ENCODE measurements at regions not wholly inside any gene's neighbourhood (a gene's known extent, or its start where the extent isn't known, plus 50 kb on each side); places are given as distances from the start of the nearest gene placed in this dataset.
A peak's percentile ranks its signal among the peaks of the same experiment; 100 is the strongest.
"Not testable (repeated sequence)": the region's sequence is repeated elsewhere in the genome, so short reads cannot be mapped to it uniquely, and the experiment has no call there.

GRCh38 chr3:125903780-125904455 is 65.1 kb upstream of the ROPN1B start:
- H3K4me3 ChIP-seq; intact Hi-C loops (cut with DNase I); DNase-seq: not testable (repeated sequence)

GRCh38 chr3:125907279-125907678 is 61.7 kb upstream of the ROPN1B start:
- ATAC-seq; intact Hi-C loops (cut with DNase I); H3K9me3 ChIP-seq; H3K27ac ChIP-seq; DNase-seq; H3K27me3 ChIP-seq; H3K36me3 ChIP-seq; H3K4me3 ChIP-seq; H3K4me1 ChIP-seq: not testable (repeated sequence)
- 89 to 99% (median 95%) methylated on average over 5 of the region's 5 CpGs for WGBS, 4 donors

More at GRCh38 chr3:125903780-125904455, 65.1 kb upstream of the ROPN1B start:
- H3K4me1 ChIP-seq, ATAC-seq, H3K27me3 ChIP-seq, H3K36me3 ChIP-seq, H3K27ac ChIP-seq, H3K9me3 ChIP-seq: not testable (repeated sequence)
- 94 to 96% (median 95%) methylated on average over 21 to 29 of the region's 29 CpGs for WGBS, 4 donors

GRCh38 chr3:125910851-125911250 is 58.1 kb upstream of the ROPN1B start:
- not testable (repeated sequence) for H3K4me3 ChIP-seq, H3K27me3 ChIP-seq, H3K27ac ChIP-seq, H3K4me1 ChIP-seq, H3K9me3 ChIP-seq, DNase-seq, ATAC-seq, H3K36me3 ChIP-seq
- 86 to 94% (median 88%) methylated on average over 6 of the region's 6 CpGs for WGBS, 4 donors
- intact Hi-C loops (cut with DNase I) = loop anchor here in 1 of 10 donors (10.0 kb wide), 1 partner anchor 146 kb away; no protein-coding TSS in a partner anchor

DNA sequence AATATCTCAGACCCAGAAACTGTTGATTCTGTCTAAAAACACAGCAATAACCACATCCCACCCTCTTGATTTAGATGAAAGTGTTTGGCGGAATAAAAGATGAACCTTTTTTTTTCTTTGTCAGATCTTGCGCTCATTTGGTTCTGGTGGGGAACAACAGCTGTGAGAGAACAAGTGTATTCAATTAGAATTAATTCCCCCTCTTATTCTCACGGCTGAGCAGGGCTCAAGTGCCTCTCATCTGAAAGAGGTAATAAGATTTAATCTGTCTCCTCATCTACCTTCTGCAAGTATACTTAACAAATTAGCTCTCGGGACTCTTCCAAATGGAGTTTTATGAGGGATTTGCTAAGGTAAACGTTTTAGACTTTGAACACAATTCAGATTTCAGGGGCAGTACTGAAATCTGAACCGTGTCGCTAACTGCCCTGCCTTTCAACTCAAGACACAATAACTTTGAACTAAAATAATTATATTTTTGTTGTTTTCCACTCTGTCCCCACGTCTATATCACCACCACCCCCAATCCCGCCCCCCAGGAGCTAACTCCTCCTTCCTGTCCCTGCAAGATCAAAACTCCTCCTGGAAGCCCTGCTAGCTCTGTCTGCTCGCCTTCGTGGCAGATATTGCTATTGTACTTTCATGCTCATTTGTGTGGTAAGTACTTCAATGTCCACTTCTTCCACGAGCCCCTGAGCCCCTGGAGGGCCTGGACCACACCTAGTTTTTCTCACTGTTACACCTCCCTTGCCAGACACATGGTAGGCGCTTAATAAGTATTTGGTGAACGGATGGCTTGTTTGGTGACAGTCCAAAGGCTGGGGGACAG is 54.2 kb upstream of the ROPN1B start:
- Histone ChIP-seq H3K27ac (peak overlapping the region; percentile 77 to 95 (median 86)), H3K4me3 (peak overlapping the region; percentile 63 to 98 (median 78)), H3K4me1 (peaks cover 0 to 15% (median 6%) of the 10 kb centered on the region in 12 donors)
- DNase-seq, ATAC-seq, H3K27me3 ChIP-seq, H3K9me3 ChIP-seq, H3K36me3 ChIP-seq: not testable (repeated sequence)
- 31 to 38% (median 34%) methylated on average over 14 of the region's 14 CpGs for WGBS, 4 donors
- intact Hi-C loops (cut with DNase I) = loop anchor here in 1 of 10 donors (10.0 kb wide), 1 partner anchor 150 kb away; no protein-coding TSS in a partner anchor

GRCh38 chr3:125915437-125915787 is 53.6 kb upstream of the ROPN1B start:
- Histone ChIP-seq H3K4me1 (peaks cover 0 to 15% (median 6%) of the 10 kb centered on the region in 12 donors), H3K27ac (peak overlapping the region; percentile 77 to 95 (median 86)), H3K4me3 (peak overlapping the region; percentile 63 to 98 (median 78))
- 0 to 2% (median 0%) methylated on average over 9 to 30 of the region's 30 CpGs for WGBS, 4 donors
- H3K36me3 ChIP-seq, H3K27me3 ChIP-seq, DNase-seq, ATAC-seq, H3K9me3 ChIP-seq: not testable (repeated sequence)
- intact Hi-C loops (cut with DNase I) = loop anchor here in 1 of 10 donors (10.0 kb wide), 1 partner anchor 151 kb away; no protein-coding TSS in a partner anchor

- H3K9me3 ChIP-seq, H3K27me3 ChIP-seq, H3K36me3 ChIP-seq: not testable (repeated sequence)
- peak; percentile 89 to 92 (median 91) for ATAC-seq
- intact Hi-C loops (cut with DNase I) = loop anchor here in 1 of 10 donors (10.0 kb wide), 1 partner anchor 151 kb away; no protein-coding TSS in a partner anchor
- DNase-seq = peak; percentile 99 to 100 (median 100)
- peak overlapping the region; percentile 63 to 98 (median 78) for H3K4me3 ChIP-seq
- H3K27ac ChIP-seq = peak overlapping the region; percentile 77 to 95 (median 86)
- whole genome bisulfite sequencing, 4 donors = 0 to 2% (median 1%) methylated on average over 15 to 40 of the region's 40 CpGs
- H3K4me1 ChIP-seq = peaks cover 0 to 15% (median 6%) of the 10 kb centered on the region in 12 donors
- peak in 1 of 2 donors; percentile 71 for TF ChIP-seq POLR2A (IDR thresholded peaks at IDR 0.05)
Measured at GRCh38 chr3:125915792-125916375, 53.1 kb upstream of the ROPN1B start.

Data from heart left ventricle (tissue), 16 donors.